Mesendoderm (in vitro differentiated cells): ENCODE measurements at regions not wholly inside any gene's neighbourhood (a gene's known extent, or its start where the extent isn't known, plus 50 kb on each side); places are given as distances from the start of the nearest gene placed in this dataset.

Experiments
- DNase-seq: peaks from one replicate; pipeline ENCODE4 v3.0.0; 2013
- H2AK5ac ChIP-seq: 2 replicates; pipeline ENCODE4 v1.6.1; 2013; ENCODE audit warnings: low read length, inconsistent platforms
- H2BK120ac ChIP-seq: 2 replicates; pipeline ENCODE4 v1.6.1; 2013; ENCODE audit warnings: low read depth, mild to moderate bottlenecking, low read length, moderate library complexity, mixed read lengths
- H2BK15ac ChIP-seq: replicated peaks from 2 replicates; pipeline ENCODE4 v1.6.1; 2013; ENCODE audit warnings: low read depth, mild to moderate bottlenecking, moderate library complexity
- H2BK5ac ChIP-seq: 2 replicates; pipeline ENCODE4 v1.6.1; 2013; ENCODE audit warnings: low read length, inconsistent platforms
- H3K18ac ChIP-seq: 2 replicates; pipeline ENCODE4 v1.6.1; 2013; ENCODE audit warnings: mild to moderate bottlenecking, low read length, mixed read lengths
- H3K23ac ChIP-seq: one replicate; pipeline ENCODE4 v1.6.1; 2013; ENCODE audit warnings: low read length
- H3K27ac ChIP-seq: 2 replicates; pipeline ENCODE4 v1.5.1; 2013; ENCODE audit warnings: low read depth, mild to moderate bottlenecking, inconsistent platforms, low read length, moderate library complexity
- H3K27me3 ChIP-seq: 2 replicates; pipeline ENCODE4 v1.6.1; 2013; ENCODE audit warnings: low read length, control low read depth, mild to moderate bottlenecking, inconsistent platforms; ENCODE audit not compliant: insufficient read depth, poor library complexity
- H3K36me3 ChIP-seq: 2 replicates; pipeline ENCODE4 v1.6.1; 2013; ENCODE audit warnings: low read length, inconsistent platforms; ENCODE audit not compliant: control insufficient read depth, insufficient read depth
- H3K4ac ChIP-seq: one replicate; pipeline ENCODE4 v1.6.1; 2013; ENCODE audit warnings: low read depth, mild to moderate bottlenecking, low read length, moderate library complexity
- H3K4me1 ChIP-seq: 2 replicates; pipeline ENCODE4 v1.6.1; 2013; ENCODE audit warnings: low read depth, low read length, inconsistent platforms; ENCODE audit not compliant: control insufficient read depth
- H3K4me2 ChIP-seq: 2 replicates; pipeline ENCODE4 v1.6.1; 2013; ENCODE audit warnings: low read length
- H3K4me3 ChIP-seq: 2 replicates; pipeline ENCODE4 v1.5.1; 2013; ENCODE audit warnings: mild to moderate bottlenecking, low read length
- H3K56ac ChIP-seq: one replicate; pipeline ENCODE4 v1.6.1; 2013; ENCODE audit warnings: low read length
- H3K79me1 ChIP-seq: 2 replicates; pipeline ENCODE4 v1.6.1; 2013; ENCODE audit warnings: low read length, inconsistent platforms
- H3K79me2 ChIP-seq: 2 replicates; pipeline ENCODE4 v1.6.1; 2013; ENCODE audit warnings: mild to moderate bottlenecking, low read length; ENCODE audit not compliant: control insufficient read depth, insufficient read depth
- H3K9ac ChIP-seq: 2 replicates; pipeline ENCODE4 v1.6.1; 2013; ENCODE audit warnings: low read length, inconsistent platforms
- H4K5ac ChIP-seq: one replicate; pipeline ENCODE4 v1.6.1; 2013; ENCODE audit warnings: low read length
- H4K8ac ChIP-seq: one replicate; pipeline ENCODE4 v1.6.1; 2013; ENCODE audit warnings: low read depth, mild to moderate bottlenecking, control low read depth, low read length, moderate library complexity
- WGBS: extraction: QIAGEN DNeasy Blood & Tissue Kit; methylation state at CpG from one replicate; pipeline ENCODE4 v1.1.7; 2013; ENCODE audit warnings: low lambda C conversion rate, missing lambda C conversion rate; ENCODE audit not compliant: insufficient coverage; ENCODE audit errors: extremely low coverage; 5-methylcytosine and 5-hydroxymethylcytosine counted together

GRCh38 chrX:25527156-25527555 lies 511.4 kb upstream of the ARX start:
- Histone ChIP-seq H3K56ac (no peak overlapping the region), H2BK15ac (no peak overlapping the region), H3K79me1 (no peaks in the 10 kb centered on the region), H3K4me3 (no peak overlapping the region), H2AK5ac (no peak overlapping the region), H3K23ac (no peak overlapping the region), H2BK120ac (no peak overlapping the region), H3K27me3 (no peaks in the 10 kb centered on the region), H3K79me2 (no peaks in the 10 kb centered on the region), H4K8ac (no peak overlapping the region), H3K36me3 (no peaks in the 10 kb centered on the region), H3K27ac (no peak overlapping the region), H3K4me2 (no peak overlapping the region), H3K4me1 (no peaks in the 10 kb centered on the region), H3K4ac (no peak overlapping the region), H2BK5ac (no peak overlapping the region), H4K5ac (no peak overlapping the region), H3K18ac (no peak overlapping the region), H3K9ac (no peak overlapping the region)
- WGBS: no CpG with 5 or more reads among the region's 1 CpG
- DNase-seq: no peak

- Histone ChIP-seq H3K27ac (no peak overlapping the region), H3K4me3 (no peak overlapping the region), H3K4me1 (no peaks in the 10 kb centered on the region), H3K79me2 (no peaks in the 10 kb centered on the region), H2BK5ac (no peak overlapping the region), H3K23ac (no peak overlapping the region), H3K18ac (no peak overlapping the region), H3K4ac (no peak overlapping the region), H3K27me3 (no peaks in the 10 kb centered on the region), H3K9ac (no peak overlapping the region), H3K36me3 (no peaks in the 10 kb centered on the region), H2BK15ac (no peak overlapping the region), H2BK120ac (no peak overlapping the region), H4K8ac (no peak overlapping the region), H4K5ac (no peak overlapping the region), H3K79me1 (no peaks in the 10 kb centered on the region), H3K4me2 (no peak overlapping the region), H2AK5ac (no peak overlapping the region), H3K56ac (no peak overlapping the region)
- no CpG with 5 or more reads among the region's 3 CpGs for WGBS
- no peak for DNase-seq
These were observed 511.8 kb upstream of the ARX start for GRCh38 chrX:25527596-25527995.

- Histone ChIP-seq H3K27me3 (no peaks in the 10 kb centered on the region), H3K27ac (no peak overlapping the region), H2BK5ac (no peak overlapping the region), H3K4ac (no peak overlapping the region), H3K23ac (no peak overlapping the region), H2BK120ac (no peak overlapping the region), H2BK15ac (no peak overlapping the region), H3K18ac (no peak overlapping the region), H3K4me2 (no peak overlapping the region), H3K56ac (no peak overlapping the region), H3K4me3 (no peak overlapping the region), H3K36me3 (no peaks in the 10 kb centered on the region), H4K5ac (no peak overlapping the region), H3K79me1 (no peaks in the 10 kb centered on the region), H4K8ac (no peak overlapping the region), H2AK5ac (no peak overlapping the region), H3K4me1 (no peaks in the 10 kb centered on the region), H3K79me2 (no peaks in the 10 kb centered on the region), H3K9ac (no peak overlapping the region)
- WGBS: no CpG with 5 or more reads among the region's 1 CpG
- no peak for DNase-seq
These were observed 515.3 kb upstream of the ARX start for GRCh38 chrX:25531096-25531495.

GRCh38 chrX:25534091-25534490 lies 518.3 kb upstream of the ARX start:
- Histone ChIP-seq H4K8ac (no peak overlapping the region), H2AK5ac (no peak overlapping the region), H2BK15ac (no peak overlapping the region), H3K18ac (no peak overlapping the region), H4K5ac (no peak overlapping the region), H3K23ac (no peak overlapping the region), H3K9ac (no peak overlapping the region), H2BK120ac (no peak overlapping the region), H3K79me1 (no peaks in the 10 kb centered on the region), H2BK5ac (no peak overlapping the region), H3K4me1 (no peaks in the 10 kb centered on the region), H3K79me2 (no peaks in the 10 kb centered on the region), H3K27ac (no peak overlapping the region), H3K4ac (no peak overlapping the region), H3K56ac (no peak overlapping the region), H3K4me2 (no peak overlapping the region), H3K27me3 (no peaks in the 10 kb centered on the region), H3K4me3 (no peak overlapping the region), H3K36me3 (no peaks in the 10 kb centered on the region)
- no CpG with 5 or more reads among the region's 1 CpG for WGBS
- DNase-seq: no peak

- Histone ChIP-seq H3K36me3 (no peaks in the 10 kb centered on the region), H3K23ac (no peak overlapping the region), H3K79me2 (no peaks in the 10 kb centered on the region), H3K56ac (no peak overlapping the region), H4K5ac (no peak overlapping the region), H2BK5ac (no peak overlapping the region), H3K4ac (no peak overlapping the region), H2BK120ac (no peak overlapping the region), H3K4me3 (no peak overlapping the region), H3K4me1 (no peaks in the 10 kb centered on the region), H3K9ac (no peak overlapping the region), H2BK15ac (no peak overlapping the region), H3K27ac (no peak overlapping the region), H3K18ac (no peak overlapping the region), H2AK5ac (no peak overlapping the region), H3K27me3 (no peaks in the 10 kb centered on the region), H4K8ac (no peak overlapping the region), H3K4me2 (no peak overlapping the region), H3K79me1 (no peaks in the 10 kb centered on the region)
- no peak for DNase-seq
- no CpG with 5 or more reads among the region's 2 CpGs for WGBS
These were observed 520.7 kb upstream of the ARX start for GRCh38 chrX:25536307-25536970.

GRCh38 chrX:25537699-25538098 lies 521.9 kb upstream of the ARX start:
- no peak overlapping the region for H3K4me3 ChIP-seq
- no peak for DNase-seq
- WGBS: no CpG with 5 or more reads among the region's 7 CpGs

More at GRCh38 chrX:25537699-25538098, 521.9 kb upstream of the ARX start:
- H2BK5ac ChIP-seq: no peak overlapping the region
- H3K23ac ChIP-seq: no peak overlapping the region
- no peaks in the 10 kb centered on the region for H3K79me1 ChIP-seq
- H3K4me1 ChIP-seq: no peaks in the 10 kb centered on the region
- H3K36me3 ChIP-seq: no peaks in the 10 kb centered on the region
- H3K9ac ChIP-seq: no peak overlapping the region
- H4K8ac ChIP-seq: no peak overlapping the region
- H2BK120ac ChIP-seq: no peak overlapping the region
- no peaks in the 10 kb centered on the region for H3K27me3 ChIP-seq
- no peak overlapping the region for H3K18ac ChIP-seq
- no peak overlapping the region for H3K27ac ChIP-seq
- no peak overlapping the region for H3K4me2 ChIP-seq
- no peak overlapping the region for H3K56ac ChIP-seq
- no peak overlapping the region for H2AK5ac ChIP-seq
- no peak overlapping the region for H2BK15ac ChIP-seq
- H3K4ac ChIP-seq: no peak overlapping the region
- H3K79me2 ChIP-seq: no peaks in the 10 kb centered on the region
- no peak overlapping the region for H4K5ac ChIP-seq
